GM12878 (cell line): ENCODE measurements at regions not wholly inside any gene's neighbourhood (a gene's known extent, or its start where the extent isn't known, plus 50 kb on each side); places are given as distances from the start of the nearest gene placed in this dataset.

Source experiments
- ATAC-seq: fragments of 200-7000 bp; cut with Tn5 transposase; 3 replicates; pipeline ENCODE4 v1.9.1; 2020; ENCODE audit warnings: mild to moderate bottlenecking, moderate library complexity
- BruUV-seq: library from RNA; stranded (reverse); fragments of 400-500 nt; replicated peaks from 2 replicates; lab custom pipeline; 2021; lab: Mats Ljungman, UMichigan
- CTCF ChIA-PET: fragments of 300-600 bp; sonication (Branson Sonifier 250); formaldehyde crosslinking; extraction: SDS; loops from one replicate; lab custom pipeline; 2021; ENCODE audit warnings: inconsistent platforms; lab: Yijun Ruan, JAX
- POLR2A ChIA-PET: fragments of 350-600 bp; formaldehyde crosslinking; extraction: SDS; loops from one replicate; lab custom pipeline; 2021; ENCODE audit warnings: inconsistent platforms; lab: Charles Lee
- RAD21 ChIA-PET: fragments of 300-600 bp; sonication (Branson Sonifier 250); formaldehyde crosslinking; loops from one replicate; lab custom pipeline; 2023; ENCODE audit warnings: antibody characterized with exemption; ENCODE audit not compliant: unreplicated experiment; lab: Charles Lee
- SMC1A ChIA-PET: fragments of 300-600 bp; sonication (Branson Sonifier 250); formaldehyde crosslinking; loops from one replicate; lab custom pipeline; 2023; ENCODE audit not compliant: unreplicated experiment, uncharacterized antibody; lab: Charles Lee
- DNase-seq: peaks from one replicate; pipeline ENCODE4 v3.0.0-alpha.2; 2011; ENCODE audit warnings: low read depth, low spot score
- FAIRE-seq: peaks from 3 replicates; lab custom pipeline; 2011; peaks lifted over from hg19 to GRCh38; lab: Jason Lieb, UNC
- H2AFZ ChIP-seq: 2 replicates; pipeline ENCODE4 v1.6.0; 2011; ENCODE audit warnings: low read depth, low read length, control low read depth; ENCODE audit not compliant: control insufficient read depth
- H3K27ac ChIP-seq: 2 replicates; pipeline ENCODE4 v1.5.1; 2011; ENCODE audit warnings: control low read depth; ENCODE audit not compliant: control insufficient read depth, insufficient read depth
- H3K27me3 ChIP-seq, 2 experiments: replicated peaks in 1 of 2; 2 replicates each; pipeline versions ENCODE4 v1.6.0 to v1.6.1; 2011; ENCODE audit warnings: low read length in 1 of 2; ENCODE audit not compliant: control insufficient read depth in 2 of 2, insufficient read depth in 2 of 2
- H3K36me3 ChIP-seq, 2 experiments: 2 replicates each; pipeline ENCODE4 v1.5.1; 2011; ENCODE audit warnings: low read length in 1 of 2; ENCODE audit not compliant: control insufficient read depth in 2 of 2, insufficient read depth in 2 of 2
- H3K4me1 ChIP-seq: 2 replicates; pipeline ENCODE4 v1.6.1; 2011; ENCODE audit warnings: mild to moderate bottlenecking, low read length, moderate library complexity, mixed read lengths; ENCODE audit not compliant: control insufficient read depth, insufficient read depth
- H3K4me2 ChIP-seq: 2 replicates; pipeline ENCODE4 v1.6.0; 2011; ENCODE audit warnings: control low read depth; ENCODE audit not compliant: control insufficient read depth, insufficient read depth
- H3K4me3 ChIP-seq: fragments of 200-600 bp; sonication (generic); 2 replicates; pipeline ENCODE4 v1.5.1; 2016
- H3K79me2 ChIP-seq: 2 replicates; pipeline ENCODE4 v1.6.0; 2011; ENCODE audit warnings: low read length; ENCODE audit not compliant: control insufficient read depth, insufficient read depth
- H3K9ac ChIP-seq: 2 replicates; pipeline ENCODE4 v1.8.0; 2011; ENCODE audit warnings: low read length, control low read depth, mixed read lengths; ENCODE audit not compliant: control insufficient read depth, insufficient read depth
- H3K9me3 ChIP-seq: replicated peaks from 3 replicates; pipeline ENCODE4 v1.5.1; 2011; ENCODE audit warnings: mild to moderate bottlenecking, low read length; ENCODE audit not compliant: control insufficient read depth, insufficient read depth
- H4K20me1 ChIP-seq: 2 replicates; pipeline ENCODE4 v1.6.0; 2011; ENCODE audit not compliant: control insufficient read depth, insufficient read depth
- BMI1 ChIP-seq: fragments of 450-650 bp; IDR thresholded peaks from 2 replicates; pipeline ENCODE4 v1.6.1; 2016; ENCODE audit warnings: mild to moderate bottlenecking, moderate library complexity, borderline replicate concordance
- EGR1 ChIP-seq, 2 experiments: IDR thresholded peaks; 1 replicate in 1 of 2; 2 replicates in 1 of 2; pipeline ENCODE4 v1.6.1; 2011 to 2012; ENCODE audit warnings: low read depth in 2 of 2, low read length in 2 of 2, borderline replicate concordance in 1 of 2, mild to moderate bottlenecking in 1 of 2, moderate library complexity in 1 of 2
- ELK1 ChIP-seq: IDR thresholded peaks from 2 replicates; pipeline ENCODE4 v1.6.1; 2012; ENCODE audit warnings: low read depth, low read length, improper control_type of control experiment
- ETV6 ChIP-seq, 2 experiments: fragments of 450-650 bp in 1 of 2; IDR thresholded peaks in 1 of 2; conservative IDR thresholded peaks in 1 of 2; 2 replicates each; pipeline ENCODE4 v1.6.1; 2014; ENCODE audit warnings: antibody characterized with exemption in 1 of 2, borderline replicate concordance in 1 of 2, low read depth in 1 of 2, mild to moderate bottlenecking in 1 of 2, moderate library complexity in 1 of 2
- IKZF1 ChIP-seq: fragments of 450-650 bp; conservative IDR thresholded peaks from 2 replicates; pipeline ENCODE4 v1.6.1; 2017; ENCODE audit warnings: antibody characterized with exemption, mild to moderate bottlenecking
- KAT2A ChIP-seq: conservative IDR thresholded peaks from 2 replicates; pipeline ENCODE4 v1.6.1; 2011; ENCODE audit warnings: low read depth, low read length; ENCODE audit not compliant: control insufficient read depth
- LARP7 ChIP-seq: fragments of 450-650 bp; IDR thresholded peaks from 2 replicates; pipeline ENCODE4 v1.6.1; 2017; ENCODE audit warnings: mild to moderate bottlenecking
- MEF2B ChIP-seq: fragments of 450-650 bp; IDR thresholded peaks from 2 replicates; pipeline ENCODE4 v1.6.1; 2018; ENCODE audit warnings: mild to moderate bottlenecking, moderate library complexity; ENCODE audit not compliant: partially characterized antibody, poor library complexity, severe bottlenecking
- PAX8 ChIP-seq: fragments of 450-650 bp; IDR thresholded peaks from 2 replicates; pipeline ENCODE4 v1.6.1; 2017; ENCODE audit warnings: mild to moderate bottlenecking, moderate library complexity
- PKNOX1 ChIP-seq: fragments of 450-650 bp; IDR thresholded peaks from 2 replicates; pipeline ENCODE4 v1.6.1; 2016; ENCODE audit warnings: mild to moderate bottlenecking
- RAD21 ChIP-seq: IDR thresholded peaks from 2 replicates; pipeline ENCODE4 v1.6.1; 2011; ENCODE audit warnings: mild to moderate bottlenecking, low read depth, low read length, moderate library complexity; ENCODE audit not compliant: insufficient read depth
- RFX5 ChIP-seq: IDR thresholded peaks from 2 replicates; pipeline ENCODE4 v1.6.1; 2011; ENCODE audit warnings: low read depth, low read length, improper control_type of control experiment
- STAT1 ChIP-seq: fragments of 450-650 bp; conservative IDR thresholded peaks from 2 replicates; pipeline ENCODE4 v1.6.1; 2014; ENCODE audit warnings: antibody characterized with exemption, mild to moderate bottlenecking
- USF2 ChIP-seq: IDR thresholded peaks from 2 replicates; pipeline ENCODE4 v1.6.1; 2011; ENCODE audit warnings: low read depth, low read length, improper control_type of control experiment, borderline replicate concordance
- ZBTB4 ChIP-seq: fragments of 450-650 bp; formaldehyde crosslinking; IDR thresholded peaks from 2 replicates; pipeline ENCODE4 v1.4.0; 2022; ENCODE audit warnings: mild to moderate bottlenecking, moderate library complexity
- WGBS: methylation state at CpG from one replicate; pipeline ENCODE4 v1.1.6; 2016; ENCODE audit warnings: low lambda C conversion rate; ENCODE audit not compliant: insufficient replicate concordance, insufficient coverage; ENCODE audit errors: missing lambda C conversion rate; 5-methylcytosine and 5-hydroxymethylcytosine counted together
- in situ Hi-C: fragments of 300-500 bp; cut with MboI; formaldehyde crosslinking; loops from 9 replicates; pipeline ENCODE4 v1.14.3; 2018; ENCODE audit warnings: mixed read lengths
- intact Hi-C: fragments of 100-400 bp; cut with micrococcal nuclease; formaldehyde crosslinking; loops from one replicate; pipeline ENCODE4 v1.14.2; 2022; ENCODE audit not compliant: unreplicated experiment

GRCh38 chr11:35076201-35077100, 62.5 kb upstream of the CD44 start:
- H3K4me2 ChIP-seq = no peak overlapping the region
- in situ Hi-C loops (loop anchor here (5.0 kb wide), 1 partner anchor 64 kb away; no protein-coding TSS in a partner anchor), intact Hi-C loops (loop anchor here (1.0 kb wide), 1 partner anchor 69 kb away; no protein-coding TSS in a partner anchor)
- peaks cover 34% of the 10 kb centered on the region for H3K4me1 ChIP-seq
- H3K79me2 ChIP-seq = no peaks in the 10 kb centered on the region
- H4K20me1 ChIP-seq = no peaks in the 10 kb centered on the region
- ChIA-PET SMC1A (interaction anchor here (0.7 to 4.8 kb wide), 12 partner anchors 8 to 633 kb away, joined by 3 to 38 read pairs (median 3); no protein-coding TSS in a partner anchor), RAD21 (interaction anchor here (1.6 kb wide), 1 partner anchor 79 kb away, joined by 3 read pairs; no protein-coding TSS in a partner anchor), POLR2A (interaction anchor here (1.0 to 1.1 kb wide), 2 partner anchors 13 to 48 kb away, joined by 3 read pairs; no protein-coding TSS in a partner anchor), CTCF (interaction anchor here (0.5 to 1.8 kb wide), 7 partner anchors 11 to 513 kb away, joined by 3 to 5 read pairs (median 3); no protein-coding TSS in a partner anchor)
- no peak for FAIRE-seq
- no peaks in the 10 kb centered on the region for H3K36me3 ChIP-seq
- DNase-seq = no peak
- H3K9ac ChIP-seq = no peak overlapping the region
- H3K9me3 ChIP-seq = peaks cover 9% of the 10 kb centered on the region
- no peak for ATAC-seq
- no peak overlapping the region for H2AFZ ChIP-seq
- no peak overlapping the region for H3K4me3 ChIP-seq
- no peaks in the 10 kb centered on the region for H3K27me3 ChIP-seq
- BruUV-seq = no TSS peak
- TF ChIP-seq KAT2A (no peak), PKNOX1 (no peak), STAT1 (no peak), BMI1 (no peak), IKZF1 (no peak), USF2 (no peak), RAD21 (no peak), ELK1 (no peak), ZBTB4 (CRISPR knock-in tag) (no peak), PAX8 (no peak), EGR1 (IDR thresholded peaks at IDR 0.05; ENCODE audit: borderline replicate concordance in 1 of 2, low read depth in 2 of 2, low read length in 2 of 2) (no peak), ETV6 (conservative IDR thresholded peaks at IDR 0.05 in 1 of 2, IDR thresholded peaks at IDR 0.05 in 1 of 2; ENCODE audit: borderline replicate concordance in 1 of 2, low read depth in 1 of 2) (no peak), LARP7 (no peak), RFX5 (no peak), MEF2B (no peak)
- 89% methylated on average over 4 of the region's 4 CpGs for WGBS
- no peak overlapping the region for H3K27ac ChIP-seq
